Stimulated activated effector memory CD8-positive, alpha-beta T cell treated with anti-CD3 and anti-CD28 coated beads, Interleukin-12 subunit alpha, Interleukin-12 subunit beta, amount 100 ng/mL, for 72 hours (primary cell): ENCODE measurements at regions not wholly inside any gene's neighbourhood (a gene's known extent, or its start where the extent isn't known, plus 50 kb on each side); places are given as distances from the start of the nearest gene placed in this dataset.
A peak's percentile ranks its signal among the peaks of the same experiment; 100 is the strongest.

Experiments
- ATAC-seq: fragments of 150-1000 bp; cut with Tn5 transposase; 2 replicates; pipeline ENCODE4 v1.10.0; 2021
- DNase-seq, 2 donors: peaks; one replicate each; pipeline ENCODE4 v3.0.0; 2021 to 2022; ENCODE audit warnings: low spot score in 2 of 2
- H3K27ac Mint-ChIP-seq: one replicate; pipeline ENCODE4 v1.8.0; 2022; ENCODE audit warnings: mild to moderate bottlenecking, mixed read lengths
- H3K36me3 Mint-ChIP-seq: one replicate; pipeline ENCODE4 v1.8.0; 2022; ENCODE audit warnings: mild to moderate bottlenecking, mixed read lengths
- H3K4me1 Mint-ChIP-seq: one replicate; pipeline ENCODE4 v1.8.0; 2022; ENCODE audit warnings: mixed read lengths
- H3K4me3 Mint-ChIP-seq: one replicate; pipeline ENCODE4 v1.8.0; 2022; ENCODE audit warnings: mild to moderate bottlenecking, mixed read lengths
- H3K9me3 Mint-ChIP-seq: one replicate; pipeline ENCODE4 v1.8.0; 2022; ENCODE audit warnings: mixed read lengths

- H3K27ac Mint-ChIP-seq: no peak overlapping the region
- DNase-seq: no peak
Measured at GRCh38 chr1:96360036-96360795, 361.4 kb upstream of the PTBP2 start.

GRCh38 chr1:96361271-96361856 is 360.2 kb upstream of the PTBP2 start:
- H3K36me3 Mint-ChIP-seq: no peaks in the 10 kb centered on the region
- no peak overlapping the region for H3K27ac Mint-ChIP-seq

More at GRCh38 chr1:96360036-96360795, 361.4 kb upstream of the PTBP2 start:
- Mint-ChIP-seq H3K36me3 (no peaks in the 10 kb centered on the region), H3K9me3 (peaks cover 4% of the 10 kb centered on the region), H3K4me1 (peaks cover 10% of the 10 kb centered on the region), H3K4me3 (no peak overlapping the region)
- no peak for ATAC-seq

GRCh38 chr1:96361961-96362360 is 359.6 kb upstream of the PTBP2 start:
- H3K9me3 Mint-ChIP-seq: peaks cover 2% of the 10 kb centered on the region

More at GRCh38 chr1:96361271-96361856, 360.2 kb upstream of the PTBP2 start:
- Mint-ChIP-seq H3K4me3 (no peak overlapping the region), H3K4me1 (peaks cover 10% of the 10 kb centered on the region), H3K9me3 (peaks cover 4% of the 10 kb centered on the region)
- DNase-seq: no peak
- no peak for ATAC-seq

GRCh38 chr1:96362623-96363022 is 359.0 kb upstream of the PTBP2 start:
- Mint-ChIP-seq H3K9me3 (peaks cover 2% of the 10 kb centered on the region), H3K27ac (peak overlapping the region; percentile 32), H3K4me3 (no peak overlapping the region), H3K4me1 (peaks cover 10% of the 10 kb centered on the region), H3K36me3 (no peaks in the 10 kb centered on the region)
- no peak for DNase-seq
- peak; percentile 92 for ATAC-seq

More at GRCh38 chr1:96361961-96362360, 359.6 kb upstream of the PTBP2 start:
- H3K4me1 Mint-ChIP-seq: peaks cover 10% of the 10 kb centered on the region
- H3K4me3 Mint-ChIP-seq: no peak overlapping the region
- no peak overlapping the region for H3K27ac Mint-ChIP-seq
- ATAC-seq: no peak
- no peak for DNase-seq
- no peaks in the 10 kb centered on the region for H3K36me3 Mint-ChIP-seq

- ATAC-seq (no peak), DNase-seq (no peak)
- H3K36me3 Mint-ChIP-seq: no peaks in the 10 kb centered on the region
- H3K4me3 Mint-ChIP-seq: no peak overlapping the region
- no peak overlapping the region for H3K27ac Mint-ChIP-seq
- peaks cover 10% of the 10 kb centered on the region for H3K4me1 Mint-ChIP-seq
- peaks cover 2% of the 10 kb centered on the region for H3K9me3 Mint-ChIP-seq
Measured at GRCh38 chr1:96363826-96364225, 357.8 kb upstream of the PTBP2 start.

GRCh38 chr1:96364576-96364975 is 357.0 kb upstream of the PTBP2 start:
- Mint-ChIP-seq H3K4me1 (peaks cover 10% of the 10 kb centered on the region), H3K4me3 (no peak overlapping the region), H3K27ac (no peak overlapping the region), H3K36me3 (no peaks in the 10 kb centered on the region), H3K9me3 (peaks cover 2% of the 10 kb centered on the region)
- ATAC-seq (no peak), DNase-seq (no peak)

GRCh38 chr1:96365076-96365475 is 356.5 kb upstream of the PTBP2 start:
- ATAC-seq: no peak
- no peak for DNase-seq
- Mint-ChIP-seq H3K9me3 (peaks cover 2% of the 10 kb centered on the region), H3K27ac (no peak overlapping the region), H3K4me3 (no peak overlapping the region), H3K36me3 (no peaks in the 10 kb centered on the region), H3K4me1 (peaks cover 10% of the 10 kb centered on the region)

GRCh38 chr1:96365596-96366390 is 355.8 kb upstream of the PTBP2 start:
- Mint-ChIP-seq H3K9me3 (peaks cover 2% of the 10 kb centered on the region), H3K4me1 (peaks cover 10% of the 10 kb centered on the region), H3K36me3 (no peaks in the 10 kb centered on the region), H3K4me3 (no peak overlapping the region), H3K27ac (no peak overlapping the region)
- DNase-seq: no peak
- ATAC-seq: no peak

- Mint-ChIP-seq H3K4me1 (peaks cover 10% of the 10 kb centered on the region), H3K36me3 (no peaks in the 10 kb centered on the region), H3K27ac (no peak overlapping the region), H3K9me3 (peaks cover 2% of the 10 kb centered on the region), H3K4me3 (no peak overlapping the region)
- DNase-seq (no peak), ATAC-seq (no peak)
Measured at GRCh38 chr1:96366516-96366915, 355.1 kb upstream of the PTBP2 start.

GRCh38 chr1:96367791-96368190 is 353.8 kb upstream of the PTBP2 start:
- Mint-ChIP-seq H3K27ac (no peak overlapping the region), H3K4me3 (no peak overlapping the region)
- no peak for DNase-seq

GRCh38 chr1:96370757-96371156 is 350.8 kb upstream of the PTBP2 start:
- no peak overlapping the region for H3K4me3 Mint-ChIP-seq
- ATAC-seq: no peak
- peaks cover 2% of the 10 kb centered on the region for H3K9me3 Mint-ChIP-seq

More at GRCh38 chr1:96367791-96368190, 353.8 kb upstream of the PTBP2 start:
- Mint-ChIP-seq H3K4me1 (peaks cover 6% of the 10 kb centered on the region), H3K36me3 (no peaks in the 10 kb centered on the region), H3K9me3 (peaks cover 4% of the 10 kb centered on the region)
- no peak for ATAC-seq

GRCh38 chr1:96372881-96373280 is 348.7 kb upstream of the PTBP2 start:
- Mint-ChIP-seq H3K9me3 (peaks cover 6% of the 10 kb centered on the region), H3K4me3 (no peak overlapping the region), H3K27ac (no peak overlapping the region), H3K36me3 (no peaks in the 10 kb centered on the region), H3K4me1 (no peaks in the 10 kb centered on the region)
- DNase-seq: no peak
- no peak for ATAC-seq

More at GRCh38 chr1:96370757-96371156, 350.8 kb upstream of the PTBP2 start:
- no peaks in the 10 kb centered on the region for H3K36me3 Mint-ChIP-seq
- H3K27ac Mint-ChIP-seq: no peak overlapping the region
- H3K4me1 Mint-ChIP-seq: no peaks in the 10 kb centered on the region
- no peak for DNase-seq

- ATAC-seq (no peak), DNase-seq (no peak)
- Mint-ChIP-seq H3K9me3 (peaks cover 6% of the 10 kb centered on the region), H3K27ac (no peak overlapping the region), H3K36me3 (no peaks in the 10 kb centered on the region), H3K4me1 (no peaks in the 10 kb centered on the region), H3K4me3 (no peak overlapping the region)
Measured at GRCh38 chr1:96374076-96374762, 347.4 kb upstream of the PTBP2 start.

GRCh38 chr1:96376846-96377245 is 344.7 kb upstream of the PTBP2 start:
- Mint-ChIP-seq H3K36me3 (no peaks in the 10 kb centered on the region), H3K9me3 (peaks cover 6% of the 10 kb centered on the region), H3K4me3 (no peak overlapping the region), H3K27ac (no peak overlapping the region), H3K4me1 (no peaks in the 10 kb centered on the region)
- ATAC-seq (no peak), DNase-seq (no peak)

- Mint-ChIP-seq H3K27ac (no peak overlapping the region), H3K4me3 (no peak overlapping the region), H3K4me1 (no peaks in the 10 kb centered on the region), H3K9me3 (peaks cover 7% of the 10 kb centered on the region), H3K36me3 (no peaks in the 10 kb centered on the region)
- DNase-seq (no peak), ATAC-seq (no peak)
Measured at GRCh38 chr1:96384611-96385010, 337.0 kb upstream of the PTBP2 start.
